ENCODE measurements at regions not wholly inside any gene's neighbourhood (a gene's known extent, or its start where the extent isn't known, plus 50 kb on each side); places are given as distances from the start of the nearest gene placed in this dataset.

- Histone ChIP-seq H3K9me3 (peaks cover 0 to 3% (median under 1%) of the 10 kb centered on the region in 4 donors), H3K4me1 (peaks cover 0 to 8% (median 0%) of the 10 kb centered on the region in 4 donors), H3K27ac (no peak overlapping the region), H3K27me3 (no peaks in the 10 kb centered on the region), H3K4me3 (no peak overlapping the region), H3K36me3 (no peaks in the 10 kb centered on the region)
- intact Hi-C loops (cut with DNase I): no loop called here
- WGBS, 2 donors: 80 to 85% methylated on average over 1 of the region's 1 CpG
- DNase-seq: no peak
- TF ChIP-seq CTCF (IDR thresholded peaks at IDR 0.05): no peak
- no peak for TF ChIP-seq POLR2A (IDR thresholded peaks at IDR 0.05)
- TF ChIP-seq POLR2AphosphoS5 (IDR thresholded peaks at IDR 0.05): no peak
- TF ChIP-seq EP300 (IDR thresholded peaks at IDR 0.05): no peak
These were observed 1049.1 kb downstream of the TRHDE start for GRCh38 chr12:73321319-73321718.

- no peaks in the 10 kb centered on the region for H3K36me3 ChIP-seq
These were observed 1049.6 kb downstream of the TRHDE start for GRCh38 chr12:73321776-73322175.

GRCh38 chr12:73330584-73331351, 1058.6 kb downstream of the TRHDE start:
- Histone ChIP-seq H3K4me3 (no peak overlapping the region), H3K27ac (no peak overlapping the region), H3K4me1 (no peaks in the 10 kb centered on the region), H3K36me3 (no peaks in the 10 kb centered on the region), H3K27me3 (no peaks in the 10 kb centered on the region), H3K9me3 (no peaks in the 10 kb centered on the region)
- no peak for TF ChIP-seq POLR2A (IDR thresholded peaks at IDR 0.05)
- no peak for TF ChIP-seq CTCF (IDR thresholded peaks at IDR 0.05)
- TF ChIP-seq EP300 (IDR thresholded peaks at IDR 0.05): no peak
- no peak for TF ChIP-seq POLR2AphosphoS5 (IDR thresholded peaks at IDR 0.05)
- 56 to 69% methylated on average over 2 of the region's 2 CpGs for WGBS, 2 donors
- no peak for DNase-seq
- intact Hi-C loops (cut with DNase I): no loop called here

More at GRCh38 chr12:73321776-73322175, 1049.6 kb downstream of the TRHDE start:
- TF ChIP-seq EP300 (IDR thresholded peaks at IDR 0.05) (no peak), POLR2A (IDR thresholded peaks at IDR 0.05) (no peak), POLR2AphosphoS5 (IDR thresholded peaks at IDR 0.05) (no peak), CTCF (IDR thresholded peaks at IDR 0.05) (no peak)
- no peak for DNase-seq
- H3K9me3 ChIP-seq: peaks cover 0 to 3% (median under 1%) of the 10 kb centered on the region in 4 donors
- intact Hi-C loops (cut with DNase I): no loop called here
- no peak overlapping the region for H3K4me3 ChIP-seq
- H3K27me3 ChIP-seq: no peaks in the 10 kb centered on the region
- 88 to 92% methylated on average over 4 of the region's 4 CpGs for WGBS, 2 donors
- H3K4me1 ChIP-seq: peaks cover 0 to 4% (median 0%) of the 10 kb centered on the region in 4 donors
- H3K27ac ChIP-seq: no peak overlapping the region

- no peak for TF ChIP-seq EP300 (IDR thresholded peaks at IDR 0.05)
- no peak for TF ChIP-seq POLR2A (IDR thresholded peaks at IDR 0.05)
- TF ChIP-seq POLR2AphosphoS5 (IDR thresholded peaks at IDR 0.05): no peak
- TF ChIP-seq CTCF (IDR thresholded peaks at IDR 0.05): no peak
- H3K36me3 ChIP-seq: no peaks in the 10 kb centered on the region
- no peak overlapping the region for H3K4me3 ChIP-seq
- H3K4me1 ChIP-seq: no peaks in the 10 kb centered on the region
- WGBS, 2 donors: 59 to 68% methylated on average over 3 of the region's 3 CpGs
- no peaks in the 10 kb centered on the region for H3K27me3 ChIP-seq
- H3K9me3 ChIP-seq: peaks cover 0 to 2% (median 0%) of the 10 kb centered on the region in 4 donors
- DNase-seq: no peak
- no peak overlapping the region for H3K27ac ChIP-seq
- intact Hi-C loops (cut with DNase I): no loop called here
These were observed 1069.5 kb downstream of the TRHDE start for GRCh38 chr12:73341559-73342247.
